ENCODE measurements at regions not wholly inside any gene's neighbourhood (a gene's known extent, or its start where the extent isn't known, plus 50 kb on each side); places are given as distances from the start of the nearest gene placed in this dataset.
"Not testable (repeated sequence)": the region's sequence is repeated elsewhere in the genome, so short reads cannot be mapped to it uniquely, and the experiment has no call there.

DNA sequence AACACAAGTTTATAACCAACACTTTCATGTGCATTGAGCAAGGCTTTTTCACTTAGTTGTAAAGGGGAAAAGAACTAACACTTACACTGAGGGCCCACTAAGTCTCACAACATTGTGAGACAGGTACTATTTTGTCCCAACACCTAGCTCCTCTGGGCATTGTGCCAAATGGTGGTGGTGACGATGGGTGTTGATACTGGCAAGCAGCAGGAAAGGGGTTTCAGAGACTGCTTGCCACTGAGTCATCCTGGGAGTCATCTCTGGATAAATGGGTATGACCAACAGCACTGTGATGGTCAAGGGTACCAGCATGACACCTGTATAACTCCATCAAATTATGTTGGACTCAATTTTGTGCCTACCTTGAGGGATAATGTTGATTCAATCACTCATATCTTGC, 138.8 kb upstream of the ITGA6 start:
- DNase-seq = no peak

- no peak for DNase-seq
Observed at GRCh38 chr2:172293952-172294351, 133.4 kb upstream of the ITGA6 start.

DNA sequence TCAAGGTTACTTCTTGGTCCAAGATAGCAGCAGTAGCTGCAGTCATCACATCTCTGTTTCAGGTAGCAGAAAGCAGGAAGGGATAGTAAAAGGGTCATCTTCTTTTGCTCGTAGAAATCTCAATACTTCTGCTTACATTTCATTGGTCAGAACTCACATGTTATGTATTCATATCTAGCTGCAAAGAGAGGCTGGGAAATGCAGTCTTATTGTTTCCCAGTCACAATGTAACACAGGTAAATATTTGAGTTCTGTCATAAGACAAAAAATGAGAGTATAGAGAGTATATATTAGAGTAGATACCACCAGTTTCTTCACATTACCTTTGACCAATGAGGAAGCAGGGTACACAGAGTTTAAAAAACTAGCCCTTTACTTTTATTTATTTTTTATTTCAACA, 132.4 kb upstream of the ITGA6 start:
- DNase-seq = no peak

- DNase-seq = no peak
Observed at GRCh38 chr2:172295677-172296076, 131.7 kb upstream of the ITGA6 start.

- DNase-seq = no peak
Observed at GRCh38 chr2:172296267-172297046, 130.9 kb upstream of the ITGA6 start.

DNA sequence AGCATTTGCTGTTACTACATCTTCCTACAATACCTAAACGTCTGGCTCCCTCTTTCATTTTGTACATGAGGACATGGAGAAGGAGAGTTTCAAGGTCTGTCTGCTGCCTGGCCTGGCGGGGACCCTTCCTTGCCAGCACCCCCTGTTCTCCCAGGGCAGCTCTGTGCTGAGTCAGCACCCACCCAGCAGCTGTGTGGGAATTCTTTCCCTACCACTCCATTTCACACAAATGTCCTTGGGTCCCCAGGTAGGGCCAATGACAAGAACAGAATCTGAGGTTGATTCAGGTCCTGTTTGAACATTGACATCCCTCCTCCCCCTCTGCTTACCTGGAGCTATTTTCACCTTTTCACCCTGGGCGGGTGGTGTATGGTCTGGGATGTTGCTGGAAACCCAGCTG, 129.9 kb upstream of the ITGA6 start:
- DNase-seq = no peak

GRCh38 chr2:172297950-172298349, 129.4 kb upstream of the ITGA6 start:
- no peak for DNase-seq

- no peak for DNase-seq
Observed at GRCh38 chr2:172299741-172300140, 127.6 kb upstream of the ITGA6 start.

- no peak for DNase-seq
Observed at GRCh38 chr2:172300851-172301250, 126.5 kb upstream of the ITGA6 start.

DNA sequence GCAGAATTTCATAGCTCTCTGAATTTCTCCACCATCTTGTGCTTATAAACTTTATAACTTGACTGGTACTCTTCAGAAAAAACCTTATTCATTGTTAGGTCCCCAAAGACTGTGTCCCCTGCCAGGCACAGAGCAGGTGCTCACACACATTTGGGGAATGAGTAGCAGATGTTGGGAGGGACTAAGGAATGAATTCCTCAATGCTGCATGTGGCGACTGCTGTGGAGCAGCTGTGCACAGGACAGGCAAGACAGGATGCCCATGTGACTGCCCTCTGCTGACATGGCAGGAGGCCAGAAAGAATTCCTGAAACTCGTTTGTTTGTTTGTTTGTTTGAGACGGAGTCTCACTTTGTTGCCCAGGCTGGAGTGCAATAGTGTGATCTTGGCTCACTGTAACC, 122.3 kb upstream of the ITGA6 start:
- DNase-seq = no peak

GRCh38 chr2:172307800-172308199, 119.6 kb upstream of the ITGA6 start:
- DNase-seq = no peak

DNA sequence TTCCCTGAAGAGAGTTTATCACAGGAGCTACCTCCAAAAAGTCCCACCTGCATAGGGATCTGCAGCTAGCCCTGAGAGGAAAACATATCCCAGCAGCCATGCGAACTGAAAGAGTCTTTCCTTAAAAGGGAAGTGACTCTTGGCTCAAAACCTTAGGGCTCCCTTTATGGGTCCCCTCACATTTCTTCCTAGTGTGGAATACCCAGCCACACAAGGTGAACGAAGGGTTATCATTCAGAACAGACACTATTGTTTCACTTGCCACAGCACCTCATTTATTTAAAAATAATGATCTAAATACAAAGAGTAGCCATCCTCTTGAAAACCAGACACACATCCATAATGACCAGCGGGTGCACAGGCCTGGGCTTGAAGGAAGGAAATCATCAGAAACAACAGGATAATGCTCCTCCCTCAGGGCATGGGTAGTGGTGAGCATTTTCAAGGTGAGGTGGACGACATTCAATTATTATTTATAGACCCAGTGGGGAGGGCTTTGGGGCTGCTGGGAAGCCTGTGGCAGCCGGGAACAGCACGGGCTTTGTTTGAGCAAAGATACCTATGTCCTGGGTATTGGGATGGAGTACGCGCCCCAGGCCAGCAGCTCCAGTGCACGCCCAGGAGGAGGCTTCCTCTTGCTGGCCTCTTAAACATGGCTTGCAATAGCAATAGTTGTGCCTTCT, 119.0 kb upstream of the ITGA6 start:
- DNase-seq = no peak

DNA sequence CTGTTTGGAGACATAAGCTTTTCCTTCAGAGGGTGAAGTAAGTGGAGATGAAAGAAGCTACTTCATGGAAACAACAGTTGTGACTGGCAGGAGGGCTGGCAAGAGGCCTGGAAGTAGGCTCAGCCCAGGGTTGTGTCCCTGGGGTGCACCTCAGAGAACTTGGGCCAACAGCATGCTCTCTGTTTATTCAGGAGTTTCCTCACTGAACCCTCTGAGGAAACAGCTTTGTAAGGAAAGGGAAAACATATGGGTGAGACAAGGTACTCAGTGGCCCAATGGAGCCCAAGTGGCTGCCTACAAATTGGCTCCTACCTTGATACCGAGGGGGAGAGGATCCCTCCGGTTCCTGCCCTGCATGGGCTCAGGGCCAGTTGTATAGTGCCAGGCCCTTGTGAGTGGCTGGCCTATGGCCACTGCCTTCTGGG, 115.5 kb upstream of the ITGA6 start:
- DNase-seq = no peak

GRCh38 chr2:172313715-172314341, 113.6 kb upstream of the ITGA6 start:
- no peak for DNase-seq

- DNase-seq = not testable (repeated sequence)
Observed at GRCh38 chr2:172315070-172315469, 112.3 kb upstream of the ITGA6 start.

- no peak for DNase-seq
Observed at GRCh38 chr2:172322049-172322448, 105.3 kb upstream of the ITGA6 start.

DNA sequence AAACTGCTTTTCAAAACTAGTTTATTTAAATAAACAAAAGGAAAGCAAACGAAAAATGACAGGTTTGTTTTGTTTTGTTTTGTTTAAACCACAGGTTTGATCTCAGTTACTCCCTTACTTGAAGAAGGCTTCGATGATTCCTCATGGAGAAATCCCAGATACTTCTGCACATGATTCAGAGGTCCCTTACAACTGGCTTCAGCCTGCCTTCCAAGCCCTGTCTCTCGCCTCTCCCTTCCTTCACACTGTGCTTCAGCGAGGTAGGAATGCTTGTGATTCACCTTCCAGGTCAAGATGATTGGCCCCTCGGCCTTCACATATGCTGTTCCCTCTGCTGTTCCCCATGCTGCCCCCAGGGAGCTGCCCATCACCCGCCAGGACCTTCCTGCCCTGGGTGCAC, 104.1 kb upstream of the ITGA6 start:
- no peak for DNase-seq

DNA sequence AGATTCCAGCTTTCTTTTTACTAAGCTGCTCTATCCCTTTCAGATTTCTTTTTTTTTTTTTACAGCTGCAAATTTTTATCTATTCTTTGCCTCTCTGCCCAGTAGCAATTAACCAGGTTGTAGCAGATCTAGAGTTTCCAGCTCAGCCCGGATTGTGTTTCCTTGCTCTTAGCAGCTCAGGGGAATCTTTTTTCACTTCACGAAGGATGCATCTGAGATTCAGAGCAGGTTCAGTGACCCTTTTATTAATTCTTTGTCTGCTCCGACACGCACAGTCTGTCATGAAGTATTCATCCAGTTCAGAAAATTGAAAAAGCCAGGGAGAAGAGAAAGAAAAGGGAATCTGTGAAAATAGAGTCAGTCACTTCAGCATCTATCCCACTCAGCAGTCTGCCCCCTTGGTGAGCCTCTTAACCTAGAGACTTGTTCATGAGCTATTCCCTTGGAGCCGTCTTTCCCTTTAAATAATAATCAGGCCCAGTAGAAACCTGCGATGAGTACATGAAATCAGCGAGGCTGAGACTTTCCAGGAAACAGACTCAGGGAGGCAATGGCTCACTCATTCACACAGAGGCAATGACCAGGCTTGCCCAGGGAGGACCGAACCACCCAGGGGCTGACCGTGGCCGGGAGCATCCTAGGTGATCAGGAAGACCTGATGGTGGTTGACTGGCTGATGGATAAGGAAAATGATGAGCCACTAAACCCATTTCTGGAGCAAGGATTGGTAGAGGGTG, 103.4 kb upstream of the ITGA6 start:
- DNase-seq = no peak

DNA sequence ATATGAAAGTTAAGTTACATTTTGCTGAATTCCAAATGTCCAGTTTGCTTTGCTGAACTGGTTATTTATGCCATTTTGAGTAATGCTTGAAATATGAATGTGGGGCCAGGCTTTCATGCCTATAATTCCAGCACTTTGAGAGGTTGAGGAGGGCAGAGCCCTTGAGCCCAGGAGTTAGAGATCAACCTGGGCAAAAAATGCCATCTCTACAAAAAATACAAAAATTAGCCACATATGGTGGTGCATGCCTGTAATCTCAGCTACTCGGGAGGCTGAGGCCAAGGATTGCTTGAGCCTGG, 101.2 kb upstream of the ITGA6 start:
- DNase-seq = no peak

GRCh38 chr2:172328103-172328841, 99.1 kb upstream of the ITGA6 start:
- no peak for DNase-seq

- DNase-seq = no peak
Observed at GRCh38 chr2:172329416-172329773, 98.0 kb upstream of the ITGA6 start.
